GM23338 (cell line): ENCODE measurements at regions not wholly inside any gene's neighbourhood (a gene's known extent, or its start where the extent isn't known, plus 50 kb on each side); places are given as distances from the start of the nearest gene placed in this dataset.

Experiments used
- ATAC-seq: fragments of 200-7000 bp; cut with Tn5 transposase; 3 replicates; pipeline ENCODE4 v1.9.1; 2020
- DNase-seq: peaks from one replicate; pipeline ENCODE4 v3.0.0-alpha.2; 2015; ENCODE audit warnings: low spot score
- H2AFZ ChIP-seq: fragments of 200-600 bp; sonication (generic); 2 replicates; pipeline ENCODE4 v1.8.0; 2016; ENCODE audit warnings: antibody characterized with exemption, mild to moderate bottlenecking, moderate library complexity
- H3F3A ChIP-seq: fragments of 200-600 bp; sonication (generic); replicated peaks from 2 replicates; pipeline ENCODE4 v1.8.0; 2017; ENCODE audit warnings: antibody characterized with exemption, mixed run types, low read depth
- H3K27ac ChIP-seq: fragments of 200-600 bp; sonication (generic); 2 replicates; pipeline ENCODE4 v1.6.1; 2016; ENCODE audit warnings: low read depth
- H3K27me3 ChIP-seq: fragments of 200-600 bp; sonication (generic); 2 replicates; pipeline ENCODE4 v1.8.0; 2016; ENCODE audit warnings: mild to moderate bottlenecking, mixed run types, moderate library complexity; ENCODE audit not compliant: insufficient read depth
- H3K36me3 ChIP-seq: fragments of 200-600 bp; sonication (generic); 2 replicates; pipeline ENCODE4 v1.8.0; 2016; ENCODE audit warnings: mild to moderate bottlenecking; ENCODE audit not compliant: insufficient read depth
- H3K4me1 ChIP-seq: fragments of 200-600 bp; sonication (generic); 2 replicates; pipeline ENCODE4 v1.8.0; 2016; ENCODE audit warnings: mild to moderate bottlenecking, moderate library complexity; ENCODE audit not compliant: insufficient read depth
- H3K4me2 ChIP-seq: fragments of 200-600 bp; sonication (generic); 2 replicates; pipeline ENCODE4 v1.7.1; 2017; ENCODE audit warnings: mixed run types
- H3K4me3 ChIP-seq: fragments of 200-600 bp; sonication (generic); 2 replicates; pipeline ENCODE4 v1.6.1; 2016; ENCODE audit warnings: mixed run types
- H3K79me2 ChIP-seq: fragments of 200-600 bp; sonication (generic); replicated peaks from 2 replicates; pipeline ENCODE4 v1.8.0; 2017; ENCODE audit warnings: mild to moderate bottlenecking; ENCODE audit not compliant: insufficient read depth
- H3K9me2 ChIP-seq: fragments of 200-600 bp; sonication (generic); 2 replicates; pipeline ENCODE4 v1.8.0; 2017; ENCODE audit not compliant: insufficient read depth
- H4K20me1 ChIP-seq: fragments of 200-600 bp; sonication (generic); replicated peaks from 2 replicates; pipeline ENCODE4 v1.8.0; 2017; ENCODE audit warnings: mild to moderate bottlenecking; ENCODE audit not compliant: insufficient read depth
- H3K27ac Mint-ChIP-seq: 2 replicates; pipeline ENCODE4 v1.8.0; 2020; ENCODE audit warnings: inconsistent platforms, mild to moderate bottlenecking, moderate library complexity, mixed read lengths
- H3K27me3 Mint-ChIP-seq: 3 replicates; pipeline ENCODE4 v1.8.0; 2022; ENCODE audit warnings: low read depth, mild to moderate bottlenecking, moderate library complexity, mixed read lengths, inconsistent platforms; ENCODE audit not compliant: insufficient read depth, poor library complexity
- H3K36me3 Mint-ChIP-seq: 3 replicates; pipeline ENCODE4 v1.8.0; 2021; ENCODE audit warnings: low read depth, mild to moderate bottlenecking, inconsistent platforms, moderate library complexity, mixed read lengths
- H3K4me1 Mint-ChIP-seq: 3 replicates; pipeline ENCODE4 v1.8.0; 2020; ENCODE audit warnings: mild to moderate bottlenecking, inconsistent platforms, mixed read lengths
- H3K4me3 Mint-ChIP-seq: 3 replicates; pipeline ENCODE4 v1.8.0; 2021; ENCODE audit warnings: moderate library complexity, mild to moderate bottlenecking, inconsistent platforms, mixed read lengths
- H3K9me3 Mint-ChIP-seq: 3 replicates; pipeline ENCODE4 v1.8.0; 2020; ENCODE audit warnings: moderate library complexity, mild to moderate bottlenecking, inconsistent platforms, mixed read lengths
- CREB1 ChIP-seq: fragments of 250-450 bp; sonication (Bioruptor Pico); IDR thresholded peaks from 2 replicates; pipeline ENCODE4 v1.5.0; 2020; ENCODE audit warnings: low read depth, mild to moderate bottlenecking, moderate library complexity
- CTCF ChIP-seq, 2 experiments: fragments of 200-600 bp in 1 of 2; sonication (generic) in 1 of 2; conservative IDR thresholded peaks; 2 replicates each; pipeline versions ENCODE4 v1.5.1 to v1.6.1; 2016 to 2017; ENCODE audit warnings: antibody characterized with exemption in 2 of 2, low read depth in 2 of 2, mild to moderate bottlenecking in 2 of 2, moderate library complexity in 1 of 2
- ETS1 ChIP-seq: IDR thresholded peaks from 2 replicates; pipeline ENCODE4 v1.6.1; 2016; ENCODE audit warnings: antibody characterized with exemption
- EZH2 ChIP-seq: fragments of 200-600 bp; sonication (generic); IDR thresholded peaks from one replicate; pipeline ENCODE4 v1.8.0; 2017; ENCODE audit warnings: antibody characterized with exemption, mild to moderate bottlenecking, low read depth; ENCODE audit not compliant: unreplicated experiment
- EZH2phosphoT487 ChIP-seq: fragments of 200-600 bp; sonication (generic); IDR thresholded peaks from one replicate; pipeline ENCODE4 v1.8.1; 2018; ENCODE audit warnings: antibody characterized with exemption; ENCODE audit not compliant: unreplicated experiment
- JUNB ChIP-seq: IDR thresholded peaks from one replicate; pipeline ENCODE4 v1.6.1; 2016; ENCODE audit warnings: antibody characterized with exemption; ENCODE audit not compliant: unreplicated experiment
- NANOG ChIP-seq: IDR thresholded peaks from 2 replicates; pipeline ENCODE4 v1.6.1; 2016; ENCODE audit warnings: antibody characterized with exemption, borderline replicate concordance
- POLR2AphosphoS5 ChIP-seq: IDR thresholded peaks from 2 replicates; pipeline ENCODE4 v1.6.1; 2016; ENCODE audit warnings: antibody characterized with exemption, low read depth
- REST ChIP-seq: IDR thresholded peaks from one replicate; pipeline ENCODE4 v1.6.1; 2018; ENCODE audit warnings: antibody characterized with exemption; ENCODE audit not compliant: unreplicated experiment
- STAT1 ChIP-seq: IDR thresholded peaks from one replicate; pipeline ENCODE4 v1.6.1; 2016; ENCODE audit warnings: antibody characterized with exemption; ENCODE audit not compliant: unreplicated experiment
- ZNF114 ChIP-seq: fragments of 250-450 bp; sonication (Bioruptor Pico); IDR thresholded peaks from 2 replicates; pipeline ENCODE4 v1.5.0; 2020; ENCODE audit warnings: mild to moderate bottlenecking, moderate library complexity
- ZNF331 ChIP-seq: fragments of 250-450 bp; sonication (Bioruptor Pico); IDR thresholded peaks from 2 replicates; pipeline ENCODE4 v1.5.0; 2020; ENCODE audit warnings: low read depth, mild to moderate bottlenecking, moderate library complexity

- TF ChIP-seq ETS1 (no peak), NANOG (no peak), ZNF331 (CRISPR knock-in tag) (no peak), JUNB (no peak), REST (no peak), STAT1 (no peak)
Measured at GRCh38 chr2:237242091-237242536, 156.4 kb downstream of the COPS8 start (continued).

GRCh38 chr2:237243487-237243886 lies 157.8 kb downstream of the COPS8 start:
- Mint-ChIP-seq H3K9me3 (peaks cover 33% of the 10 kb centered on the region), H3K4me3 (no peak overlapping the region), H3K4me1 (no peaks in the 10 kb centered on the region), H3K36me3 (peaks cover 3% of the 10 kb centered on the region; the same call in 2 of the 3 replicates), H3K27me3 (no peaks in the 10 kb centered on the region), H3K27ac (no peak overlapping the region)
- H3K4me1 ChIP-seq = no peaks in the 10 kb centered on the region
- H4K20me1 ChIP-seq = no peaks in the 10 kb centered on the region
- H3K79me2 ChIP-seq = no peaks in the 10 kb centered on the region
- H2AFZ ChIP-seq = no peak overlapping the region
- H3F3A ChIP-seq = no peaks in the 10 kb centered on the region
- peaks cover 23% of the 10 kb centered on the region for H3K9me2 ChIP-seq
- H3K27ac ChIP-seq = no peak overlapping the region
- H3K4me3 ChIP-seq = no peak overlapping the region
- TF ChIP-seq ETS1 = no peak
- no peak for TF ChIP-seq EZH2phosphoT487
- no peak for TF ChIP-seq EZH2
- TF ChIP-seq POLR2AphosphoS5 = no peak
- TF ChIP-seq ZNF114 = no peak
- no peak for TF ChIP-seq CTCF (conservative IDR thresholded peaks at IDR 0.05; ENCODE audit: low read depth in 2 of 2)
- TF ChIP-seq CREB1 (CRISPR knock-in tag) = no peak
- TF ChIP-seq REST = no peak
- no peak for DNase-seq
- no peaks in the 10 kb centered on the region for H3K27me3 ChIP-seq
- ATAC-seq = no peak
- no peaks in the 10 kb centered on the region; the same call in 1 of the 2 replicates for H3K36me3 ChIP-seq
- no peak overlapping the region for H3K4me2 ChIP-seq
